Common myeloid progenitor, CD34-positive (primary cell): ENCODE measurements at regions not wholly inside any gene's neighbourhood (a gene's known extent, or its start where the extent isn't known, plus 50 kb on each side); places are given as distances from the start of the nearest gene placed in this dataset.
"Not testable (repeated sequence)": the region's sequence is repeated elsewhere in the genome, so short reads cannot be mapped to it uniquely, and the experiment has no call there.

Experiments used
- CTCF ChIA-PET: fragments of 350-600 bp; sonication (Branson Sonifier 250); formaldehyde crosslinking; loops from one replicate; lab custom pipeline; 2021; ENCODE audit warnings: antibody characterized with exemption; lab: Charles Lee
- POLR2A ChIA-PET: fragments of 350-600 bp; sonication (Branson Sonifier 250); formaldehyde crosslinking; loops from one replicate; lab custom pipeline; 2021; ENCODE audit warnings: antibody characterized with exemption; lab: Charles Lee
- DNase-seq, 3 donors: peaks; one replicate each; pipeline versions ENCODE4 v3.0.0 to v3.0.0-alpha.2; 2013
- H3K27ac ChIP-seq, 2 experiments: 1 replicate in 1 of 2; 2 replicates in 1 of 2; pipeline ENCODE4 v1.7.0; 2013; ENCODE audit warnings: inconsistent platforms in 2 of 2, low read length in 2 of 2, mild to moderate bottlenecking in 2 of 2, low read depth in 1 of 2, moderate library complexity in 1 of 2; ENCODE audit not compliant: severe bottlenecking in 2 of 2, insufficient read depth in 1 of 2, poor library complexity in 1 of 2
- H3K27me3 ChIP-seq, 5 experiments: replicated peaks in 2 of 5; 1 replicate in 3 of 5; 2 replicates in 2 of 5; pipeline versions ENCODE4 v1.6.1 to v1.7.0; 2013; ENCODE audit warnings: low read length in 4 of 5, mild to moderate bottlenecking in 2 of 5, moderate library complexity in 2 of 5, inconsistent platforms in 1 of 5; ENCODE audit not compliant: insufficient read depth in 5 of 5, control insufficient read depth in 4 of 5
- H3K36me3 ChIP-seq, 4 experiments: 1 replicate in 2 of 4; 2 replicates in 2 of 4; pipeline versions ENCODE4 v1.6.1 to v1.7.0; 2013; ENCODE audit warnings: low read length in 3 of 4, control low read depth in 1 of 4, mild to moderate bottlenecking in 1 of 4; ENCODE audit not compliant: control insufficient read depth in 4 of 4, insufficient read depth in 4 of 4
- H3K4me1 ChIP-seq, 4 experiments: 1 replicate in 3 of 4; 2 replicates in 1 of 4; pipeline versions ENCODE4 v1.6.1 to v1.7.1; 2013; ENCODE audit warnings: low read length in 3 of 4, mild to moderate bottlenecking in 3 of 4, control low read depth in 1 of 4, inconsistent platforms in 1 of 4, moderate library complexity in 1 of 4; ENCODE audit not compliant: control insufficient read depth in 4 of 4, insufficient read depth in 4 of 4; ENCODE audit errors: control extremely low read depth in 1 of 4
- H3K4me3 ChIP-seq, 7 experiments: 1 replicate in 4 of 7; 2 replicates in 3 of 7; pipeline versions ENCODE4 v1.5.1 to v1.7.0; 2013; ENCODE audit warnings: mild to moderate bottlenecking in 7 of 7, low read length in 6 of 7, moderate library complexity in 6 of 7, inconsistent platforms in 2 of 7, low read depth in 2 of 7, control low read depth in 1 of 7; ENCODE audit not compliant: insufficient read depth in 4 of 7, control insufficient read depth in 1 of 7; ENCODE audit errors: extremely low read depth in 1 of 7
- H3K9me3 ChIP-seq, 5 experiments: 1 replicate in 4 of 5; 2 replicates in 1 of 5; pipeline versions ENCODE4 v1.6.1 to v1.7.1; 2013; ENCODE audit warnings: low read length in 4 of 5, mild to moderate bottlenecking in 2 of 5, inconsistent platforms in 1 of 5, low read depth in 1 of 5, moderate library complexity in 1 of 5; ENCODE audit not compliant: control insufficient read depth in 4 of 5, insufficient read depth in 2 of 5; ENCODE audit errors: control extremely low read depth in 1 of 5
- WGBS: methylation state at CpG from one replicate; pipeline ENCODE4 v1.1.5; 2013; ENCODE audit not compliant: insufficient coverage; 5-methylcytosine and 5-hydroxymethylcytosine counted together

GRCh38 chrX:35497453-35497852 is 300.7 kb upstream of the MAGEB16 start:
- POLR2A ChIA-PET, CTCF ChIA-PET: not testable (repeated sequence)
- 84% methylated on average over 7 of the region's 7 CpGs for WGBS

GRCh38 chrX:35499071-35499862 is 298.9 kb upstream of the MAGEB16 start:
- 79% methylated on average over 29 of the region's 55 CpGs for WGBS

More at GRCh38 chrX:35497453-35497852, 300.7 kb upstream of the MAGEB16 start:
- H3K36me3 ChIP-seq, H3K27ac ChIP-seq, H3K4me1 ChIP-seq, H3K9me3 ChIP-seq, H3K4me3 ChIP-seq, DNase-seq: not testable (repeated sequence)
- H3K27me3 ChIP-seq, result peaks cover 0 to 48% (median 8%) of the 10 kb centered on the region in 5 experiments

GRCh38 chrX:35507701-35508100 is 290.4 kb upstream of the MAGEB16 start:
- Histone ChIP-seq H3K36me3 (no peaks in the 10 kb centered on the region), H3K4me3 (no peak overlapping the region), H3K27ac (no peak overlapping the region), H3K4me1 (no peaks in the 10 kb centered on the region), H3K9me3 (no peaks in the 10 kb centered on the region), H3K27me3 (peaks cover 0 to 25% (median 18%) of the 10 kb centered on the region in 5 experiments)
- CTCF ChIA-PET, result no interaction called here
- POLR2A ChIA-PET, result no interaction called here
- WGBS, result 90% methylated on average over 2 of the region's 3 CpGs
- DNase-seq, result no peak

More at GRCh38 chrX:35499071-35499862, 298.9 kb upstream of the MAGEB16 start:
- Histone ChIP-seq H3K36me3 (no peaks in the 10 kb centered on the region), H3K4me1 (no peaks in the 10 kb centered on the region), H3K9me3 (no peaks in the 10 kb centered on the region), H3K27me3 (peaks cover 0 to 43% (median 10%) of the 10 kb centered on the region in 5 experiments), H3K4me3 (no peak overlapping the region), H3K27ac (no peak overlapping the region)
- CTCF ChIA-PET, result no interaction called here
- POLR2A ChIA-PET, result no interaction called here
- no peak for DNase-seq

GRCh38 chrX:35548003-35548402 is 250.1 kb upstream of the MAGEB16 start:
- H3K36me3 ChIP-seq, CTCF ChIA-PET, H3K27ac ChIP-seq, H3K27me3 ChIP-seq, POLR2A ChIA-PET, DNase-seq, H3K9me3 ChIP-seq, H3K4me1 ChIP-seq, H3K4me3 ChIP-seq: not testable (repeated sequence)
- 86% methylated on average over 8 of the region's 8 CpGs for WGBS

GRCh38 chrX:35557916-35558315 is 240.2 kb upstream of the MAGEB16 start:
- CTCF ChIA-PET, result no interaction called here
- Histone ChIP-seq H3K27me3 (no peaks in the 10 kb centered on the region), H3K9me3 (no peaks in the 10 kb centered on the region), H3K27ac (no peak overlapping the region), H3K36me3 (no peaks in the 10 kb centered on the region), H3K4me3 (no peak overlapping the region), H3K4me1 (no peaks in the 10 kb centered on the region)
- no peak for DNase-seq
- POLR2A ChIA-PET, result no interaction called here
- WGBS, result no CpG with 5 or more reads among the region's 1 CpG

GRCh38 chrX:35561985-35562384 is 236.2 kb upstream of the MAGEB16 start:
- Histone ChIP-seq H3K9me3 (no peaks in the 10 kb centered on the region), H3K36me3 (no peaks in the 10 kb centered on the region), H3K4me1 (no peaks in the 10 kb centered on the region), H3K27ac (no peak overlapping the region), H3K4me3 (no peak overlapping the region), H3K27me3 (peaks cover 0 to 4% (median 0%) of the 10 kb centered on the region in 5 experiments)
- 100% methylated on average over 1 of the region's 1 CpG for WGBS
- POLR2A ChIA-PET, result no interaction called here
- no peak for DNase-seq
- CTCF ChIA-PET, result no interaction called here

GRCh38 chrX:35562395-35562794 is 235.7 kb upstream of the MAGEB16 start:
- Histone ChIP-seq H3K4me3 (no peak overlapping the region), H3K36me3 (no peaks in the 10 kb centered on the region), H3K9me3 (no peaks in the 10 kb centered on the region), H3K27me3 (peaks cover 0 to 4% (median 0%) of the 10 kb centered on the region in 5 experiments), H3K4me1 (no peaks in the 10 kb centered on the region), H3K27ac (no peak overlapping the region)
- POLR2A ChIA-PET, result no interaction called here
- DNase-seq, result no peak
- CTCF ChIA-PET, result no interaction called here
- WGBS, result no CpG with 5 or more reads among the region's 3 CpGs
